NCI-H1694 (cell line): ENCODE measurements at regions not wholly inside any gene's neighbourhood (a gene's known extent, or its start where the extent isn't known, plus 50 kb on each side); places are given as distances from the start of the nearest gene placed in this dataset.

Source experiments
- DNase-seq: peaks from one replicate; lab custom pipeline; 2025; lab: John Stamatoyannopoulos, UW

DNA sequence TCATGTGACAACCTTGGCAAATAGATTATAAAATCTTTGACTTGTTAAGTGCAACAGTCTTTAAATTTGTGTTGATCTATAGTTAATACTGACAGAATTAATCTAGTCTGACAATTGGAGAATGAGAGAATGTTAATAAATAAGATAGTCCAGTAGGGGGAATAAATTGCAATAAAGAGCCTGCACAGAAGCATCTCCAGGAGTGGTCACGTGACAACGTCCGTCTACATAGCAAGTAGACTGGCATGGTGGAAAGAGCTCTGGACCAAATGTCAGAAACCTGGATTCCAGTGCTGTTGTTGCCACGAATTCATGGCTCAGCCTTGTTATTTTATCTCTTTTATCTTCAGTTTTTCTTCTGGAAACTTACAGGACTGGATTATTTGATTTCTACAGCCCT is 436.5 kb downstream of the RAB28 start:
- DNase-seq: no peak

DNA sequence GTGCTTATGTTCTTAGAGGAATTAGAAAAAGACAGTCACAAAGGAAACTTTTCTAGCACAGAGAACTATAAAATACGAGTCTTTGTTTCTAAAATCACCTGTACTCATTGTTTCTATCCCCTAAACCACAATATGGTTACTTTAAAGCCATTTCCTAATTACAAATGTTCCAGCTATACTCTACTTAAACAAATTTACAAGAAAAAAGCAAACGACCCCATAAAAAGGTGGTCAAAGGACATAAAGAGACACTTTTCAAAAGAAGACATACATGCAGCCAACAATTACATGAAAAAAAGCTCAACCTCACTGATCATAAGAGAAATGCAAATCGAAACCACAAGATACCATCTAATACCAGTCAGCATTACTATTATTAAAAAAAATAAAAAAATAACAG is 447.3 kb downstream of the RAB28 start:
- no peak for DNase-seq

DNA sequence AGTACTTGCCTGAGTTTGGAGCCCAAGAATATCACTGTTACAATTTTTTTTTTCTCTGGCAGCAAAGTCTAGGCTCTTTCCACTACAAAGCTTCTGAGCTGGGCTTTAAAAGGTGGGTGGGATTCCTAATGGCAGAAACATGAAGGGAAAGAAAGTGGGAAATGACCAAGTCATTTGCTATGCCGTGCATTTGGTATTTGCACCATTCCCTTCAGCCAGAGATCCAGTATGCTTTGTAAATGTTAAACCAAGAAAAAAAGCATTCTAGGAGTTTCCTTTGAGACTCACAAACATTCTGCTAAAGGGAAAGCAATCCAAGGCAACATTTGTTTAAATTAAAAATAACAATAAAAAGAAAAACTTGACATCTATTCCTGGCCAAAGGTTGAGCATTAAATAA is 451.2 kb downstream of the RAB28 start:
- DNase-seq: no peak

DNA sequence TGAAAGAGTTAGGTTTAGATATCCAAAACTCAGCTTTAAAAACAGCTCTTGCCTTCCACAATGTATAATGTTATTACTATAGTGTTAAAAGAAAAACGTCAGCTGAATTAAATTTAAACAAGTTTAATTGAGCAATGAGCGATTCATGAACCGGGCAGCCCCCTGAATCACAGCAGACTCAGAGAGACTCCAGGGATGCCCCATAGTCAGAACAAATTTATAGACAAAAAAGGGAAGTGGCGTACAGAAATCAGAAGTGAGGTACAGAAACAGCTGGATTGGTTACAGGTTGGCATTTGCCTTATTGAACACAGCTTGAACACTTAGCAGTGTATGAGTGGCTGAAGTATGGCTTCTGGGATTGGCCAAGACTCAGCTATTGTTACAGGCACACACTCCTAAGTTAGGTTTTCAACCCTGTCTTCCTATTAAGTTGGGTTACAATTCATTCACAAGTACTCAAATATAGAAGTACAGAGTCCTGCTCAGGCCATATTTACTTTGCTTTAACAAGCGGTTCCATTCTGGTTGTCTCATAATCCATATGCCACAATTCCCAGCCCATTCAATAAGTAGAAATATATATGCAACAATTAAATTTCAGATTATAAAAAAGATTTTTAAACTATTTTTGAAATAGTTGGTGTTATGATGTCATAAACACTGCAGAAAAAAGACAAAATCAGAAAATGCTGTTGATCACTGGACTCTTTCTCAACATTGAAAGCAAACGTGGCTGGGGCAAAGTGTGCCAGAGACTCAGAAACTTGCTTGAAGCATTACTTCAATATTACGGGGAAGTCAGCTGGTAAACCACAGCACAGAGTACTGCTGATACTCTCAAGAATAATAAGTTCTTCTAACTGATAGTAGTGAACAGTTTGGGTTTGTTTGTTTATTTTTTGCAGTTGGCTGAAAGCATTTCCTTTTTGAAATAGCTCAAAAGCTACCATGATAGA is 459.7 kb downstream of the RAB28 start:
- DNase-seq: no peak

DNA sequence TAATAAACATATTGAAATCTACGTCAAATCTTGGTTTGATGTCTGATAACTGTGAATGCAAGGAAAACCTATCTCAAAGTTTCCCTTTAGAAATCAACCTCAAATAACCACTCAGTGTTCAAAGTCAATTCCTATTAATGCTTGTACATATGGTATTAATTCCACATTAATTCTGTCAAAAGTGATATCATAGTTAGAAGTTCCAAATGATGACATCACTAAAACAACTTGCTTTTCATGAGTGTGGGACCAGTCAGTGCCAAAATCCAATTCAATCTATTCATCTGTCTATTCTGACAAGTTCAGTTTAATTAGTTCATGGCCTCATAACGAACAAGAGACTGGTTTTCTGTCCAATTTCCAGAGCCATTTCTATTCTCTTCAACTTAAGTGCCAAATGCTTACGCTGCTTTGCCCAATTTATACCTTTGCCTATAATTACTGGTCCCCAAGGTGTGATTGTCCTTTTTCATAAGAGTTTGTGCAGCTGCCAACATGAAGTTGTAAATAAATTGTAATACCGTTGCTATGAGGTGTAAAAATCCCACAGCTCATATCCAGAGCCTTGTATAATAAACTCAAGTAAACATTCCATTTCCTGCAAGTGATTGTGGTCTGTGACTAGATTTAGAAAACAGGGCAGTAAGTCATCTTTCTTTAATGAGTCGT is 476.2 kb downstream of the RAB28 start:
- DNase-seq: no peak

DNA sequence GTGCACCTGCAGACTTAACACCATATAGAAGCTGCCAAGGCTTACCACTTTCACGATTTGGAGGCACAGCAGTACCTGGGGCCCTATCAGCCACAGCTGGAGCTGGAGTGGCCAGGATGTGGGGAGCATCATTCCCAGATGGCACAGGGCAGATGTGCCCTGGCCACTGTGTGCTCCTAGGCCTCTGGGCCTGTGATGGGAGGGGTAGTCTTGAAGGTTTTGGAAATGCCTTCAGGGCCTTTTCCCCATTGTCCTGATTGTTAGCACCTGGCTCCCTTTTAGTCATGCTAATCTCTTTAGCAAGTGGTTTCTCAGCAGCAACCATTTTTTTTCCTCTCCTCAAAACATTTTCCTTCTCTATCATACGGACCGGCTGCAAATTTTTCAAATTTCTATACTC is 490.2 kb downstream of the RAB28 start:
- DNase-seq: no peak

DNA sequence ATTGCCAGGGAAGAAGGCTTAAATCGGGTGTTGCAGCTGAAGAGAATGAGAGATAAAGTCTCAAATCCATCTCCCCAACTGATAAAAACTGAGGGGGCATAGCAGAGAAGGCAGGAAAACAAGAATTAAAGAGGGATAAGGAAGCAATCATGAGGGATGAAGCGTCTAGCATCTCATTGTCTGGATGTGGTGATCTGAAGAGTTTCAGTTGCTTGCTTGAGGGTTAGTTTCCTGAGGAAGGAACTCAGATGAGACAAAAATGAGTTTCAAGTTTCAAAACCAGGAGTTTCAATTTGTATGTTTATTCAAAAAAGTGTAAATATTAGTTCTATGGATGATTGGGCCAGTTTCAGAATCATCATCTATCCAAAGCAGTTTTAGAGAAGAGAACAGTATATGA is 496.9 kb downstream of the RAB28 start:
- no peak for DNase-seq

DNA sequence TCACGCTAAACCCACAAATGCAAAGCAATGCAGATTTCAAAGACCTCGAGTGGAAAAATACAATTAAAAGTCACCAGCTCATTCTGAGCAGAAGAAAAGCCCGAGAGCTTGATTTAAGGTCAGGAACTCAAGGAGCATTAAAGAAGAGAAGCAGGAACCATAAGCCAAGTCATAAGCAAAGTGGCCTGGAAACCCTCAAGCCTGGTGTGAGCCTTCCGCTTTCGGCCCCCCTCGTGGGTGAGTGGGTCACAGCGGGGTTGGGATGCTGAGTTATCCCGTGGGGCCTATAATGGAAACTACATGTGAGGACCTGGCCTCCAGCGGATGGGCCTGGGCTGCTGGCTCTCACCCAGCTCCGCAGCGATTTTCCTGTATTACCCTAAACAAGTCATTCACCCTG is 504.3 kb downstream of the RAB28 start:
- no peak for DNase-seq

DNA sequence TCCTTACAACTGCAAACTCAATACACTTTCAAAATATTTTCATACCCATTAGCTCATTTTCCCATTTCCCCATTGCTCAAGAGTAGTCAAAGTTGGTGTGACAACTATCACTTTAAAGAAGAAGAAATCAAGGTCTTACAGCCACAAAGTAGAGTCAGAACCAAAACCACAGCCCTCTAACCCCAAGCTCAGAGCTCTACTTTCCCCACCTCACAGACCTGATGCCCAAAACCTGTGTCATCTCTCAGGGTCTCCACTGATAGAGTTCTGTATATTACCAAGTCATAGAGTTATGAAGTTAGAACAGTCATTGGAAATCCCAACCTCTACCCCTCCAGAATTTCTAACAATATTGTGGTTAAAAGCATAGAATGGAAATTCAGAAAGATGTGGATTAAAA is 505.8 kb downstream of the RAB28 start:
- no peak for DNase-seq

DNA sequence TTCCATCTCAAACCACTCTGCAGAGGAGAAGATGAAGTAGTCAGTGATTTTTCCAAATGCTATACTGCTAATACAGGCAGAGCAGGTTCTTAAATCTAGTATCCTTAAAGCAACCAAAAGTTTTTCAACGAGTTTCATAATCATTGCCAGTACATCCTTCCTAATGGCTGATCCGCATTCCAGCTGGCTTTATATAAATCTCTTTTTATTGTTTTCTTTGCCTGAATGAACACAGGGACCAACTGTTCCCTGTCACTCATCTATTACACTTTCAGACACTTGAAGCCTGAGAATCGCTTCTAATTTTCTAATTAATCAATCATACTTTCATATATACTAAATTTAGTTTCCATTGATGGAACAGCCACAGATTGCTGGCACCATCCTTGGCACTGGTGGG is 508.6 kb downstream of the RAB28 start:
- no peak for DNase-seq

DNA sequence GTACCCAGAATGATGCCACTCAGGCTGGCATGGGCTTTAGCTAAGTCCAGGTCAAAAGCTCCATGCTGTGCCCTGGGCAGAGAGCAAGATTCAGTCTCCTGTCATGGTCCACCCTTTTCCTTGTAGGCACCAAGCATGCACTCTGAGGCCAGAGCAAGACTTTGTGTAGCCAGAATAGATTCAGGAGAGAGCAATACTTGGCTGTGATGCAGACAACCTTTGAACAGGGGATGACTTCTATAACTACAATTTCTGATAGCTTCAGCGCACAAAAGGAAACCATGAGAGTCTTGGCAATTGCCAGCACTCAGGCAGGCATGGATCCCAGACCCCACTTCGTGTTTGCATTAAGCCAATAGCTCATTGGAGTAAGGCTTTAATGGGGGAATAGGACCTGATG is 510.6 kb downstream of the RAB28 start:
- no peak for DNase-seq

DNA sequence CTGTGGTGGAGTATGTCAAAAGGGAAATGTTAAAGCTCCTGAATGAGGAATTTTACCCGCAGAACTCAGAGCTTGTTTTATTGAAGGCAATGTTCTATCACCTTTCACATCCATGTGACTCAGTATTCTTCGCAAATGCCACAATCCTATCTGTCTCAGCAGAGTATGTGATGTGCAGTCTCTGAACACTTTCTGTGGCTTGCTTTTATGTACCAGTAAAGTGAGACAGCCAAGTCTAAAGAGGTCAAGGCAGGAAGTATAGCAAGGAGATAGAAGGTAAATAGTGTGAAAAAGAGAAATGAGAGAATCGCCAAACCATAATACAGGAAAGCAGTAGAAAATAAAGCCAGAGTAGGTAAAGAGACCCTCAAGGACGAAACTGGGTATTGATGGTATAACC is 515.8 kb downstream of the RAB28 start:
- DNase-seq: no peak

DNA sequence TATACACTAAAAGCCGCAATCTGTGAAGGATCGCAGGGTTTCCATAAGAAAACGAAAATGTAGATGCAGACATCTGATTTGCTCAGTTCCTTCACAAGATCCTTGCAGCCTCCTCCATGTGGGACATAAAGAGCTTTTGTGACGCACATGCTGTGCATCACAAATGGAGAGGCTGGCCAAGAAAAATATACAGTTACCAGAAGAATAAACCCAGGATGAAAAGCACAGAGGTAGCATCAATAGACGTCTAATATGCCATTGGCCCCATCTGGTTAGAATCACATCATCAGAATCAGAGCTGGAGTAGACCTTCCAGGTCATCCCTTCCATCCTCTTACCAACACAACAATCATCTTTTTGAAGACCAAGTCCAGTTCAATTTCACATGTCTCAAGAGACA is 517.4 kb downstream of the RAB28 start:
- no peak for DNase-seq

DNA sequence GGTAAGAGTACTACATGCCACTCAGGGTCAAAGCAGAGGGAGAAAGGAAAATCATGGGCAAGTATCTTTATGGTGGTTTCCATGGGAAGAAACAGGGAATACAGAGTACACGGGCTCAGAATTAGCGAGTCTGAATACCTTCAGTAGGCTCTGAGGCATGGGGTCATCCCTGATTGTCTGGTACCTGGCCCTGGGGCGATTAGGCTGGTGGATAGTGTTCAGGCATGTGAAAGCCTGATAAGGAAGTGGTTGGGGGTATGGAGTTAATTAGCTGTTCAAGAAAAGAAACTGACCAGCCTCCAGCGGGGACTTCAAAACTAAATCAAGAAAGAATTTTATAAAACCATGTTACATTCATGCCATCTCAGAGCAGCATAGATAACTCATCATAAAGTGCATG is 518.8 kb downstream of the RAB28 start:
- DNase-seq: no peak

DNA sequence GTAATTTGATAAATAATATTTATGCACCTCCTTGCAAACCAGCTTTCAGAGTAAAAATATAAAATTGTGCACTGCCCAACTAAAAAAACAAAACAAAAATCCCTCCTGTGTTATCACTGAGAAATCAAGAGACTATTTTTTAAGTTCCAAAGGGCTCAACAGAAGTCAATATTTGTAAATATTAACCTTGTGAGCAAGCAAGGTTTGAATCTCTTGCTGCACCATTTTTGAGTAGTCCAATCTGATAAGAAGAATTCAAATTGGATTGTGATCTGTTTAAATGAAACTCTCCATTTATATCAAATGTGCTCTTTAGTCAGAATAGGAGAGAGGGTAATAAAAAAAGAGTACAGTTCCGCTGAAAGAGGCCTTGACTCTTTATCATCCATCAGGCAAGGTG is 520.2 kb downstream of the RAB28 start:
- no peak for DNase-seq

DNA sequence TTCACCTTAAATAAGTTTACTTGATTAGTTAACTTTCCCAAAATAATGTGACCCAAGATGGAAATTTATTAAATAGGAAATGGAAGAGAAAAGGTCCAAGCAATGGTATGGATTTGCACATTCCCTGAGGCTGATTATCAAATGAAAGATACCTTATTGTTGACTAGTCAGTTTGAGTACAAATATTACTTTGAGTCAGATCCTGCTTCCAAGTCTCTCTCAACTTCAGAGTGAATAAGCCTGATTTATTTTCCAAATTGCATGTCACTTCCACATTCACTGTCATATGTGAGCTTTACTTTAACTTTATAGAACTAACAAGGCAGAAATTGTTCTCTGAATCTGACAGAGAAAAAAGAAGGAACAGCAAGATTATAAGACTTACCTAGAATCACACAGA is 520.8 kb downstream of the RAB28 start:
- DNase-seq: no peak

DNA sequence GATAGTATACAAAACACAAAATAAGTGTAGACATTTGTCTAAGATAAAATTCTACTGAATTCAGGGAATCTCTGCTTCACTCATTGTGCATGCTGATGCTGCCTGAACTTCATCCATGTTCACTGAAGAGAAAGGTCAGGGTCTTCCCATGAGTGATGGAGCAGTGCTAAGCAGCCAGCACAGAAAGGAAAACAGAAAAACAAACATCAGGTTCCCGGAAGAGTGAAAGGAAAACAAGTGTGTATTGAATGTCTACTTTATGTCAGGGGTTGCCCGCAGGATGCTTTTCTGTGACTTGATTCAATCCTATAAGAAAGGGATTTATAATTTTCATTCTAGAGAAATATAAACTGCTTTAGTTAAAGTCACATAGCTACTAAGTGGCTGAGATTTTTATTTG is 522.4 kb downstream of the RAB28 start:
- DNase-seq: no peak

DNA sequence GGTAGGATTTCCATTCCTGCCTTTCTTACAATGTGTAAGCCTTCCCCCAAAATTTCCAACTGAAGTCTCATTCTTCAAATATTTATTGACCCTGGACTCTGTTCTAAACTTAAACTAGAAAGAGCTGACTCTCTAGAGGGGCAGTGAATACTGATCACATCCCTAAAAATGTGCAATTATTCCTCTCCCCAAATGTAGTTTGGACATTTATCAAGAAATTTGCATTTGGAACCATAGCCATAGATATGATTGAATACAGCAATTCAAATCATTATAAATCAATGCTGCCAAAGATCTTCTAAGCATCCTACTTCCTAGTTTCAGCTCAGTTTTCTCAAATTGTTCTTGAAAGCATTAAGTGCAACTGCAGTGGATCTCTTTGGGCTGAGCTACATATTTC is 525.7 kb downstream of the RAB28 start:
- DNase-seq: no peak

DNA sequence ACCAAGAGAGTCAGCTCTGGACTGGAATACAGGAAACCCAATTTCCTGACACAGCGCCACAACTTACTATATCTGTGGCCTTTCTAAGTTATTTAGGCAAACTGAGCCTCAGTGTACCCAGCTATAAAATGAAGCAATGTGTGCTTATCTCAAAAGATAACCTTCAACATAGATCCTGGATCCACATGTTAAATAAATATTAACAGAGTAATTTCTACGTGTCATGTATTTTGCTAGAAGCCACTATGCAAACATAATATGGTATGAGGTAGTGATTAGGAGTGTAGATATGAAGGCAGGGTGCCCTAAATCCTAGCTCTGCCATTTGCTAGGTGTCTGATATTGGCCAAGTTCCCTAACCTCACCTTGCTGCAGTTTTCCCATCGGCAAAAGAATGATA is 527.0 kb downstream of the RAB28 start:
- DNase-seq: no peak

DNA sequence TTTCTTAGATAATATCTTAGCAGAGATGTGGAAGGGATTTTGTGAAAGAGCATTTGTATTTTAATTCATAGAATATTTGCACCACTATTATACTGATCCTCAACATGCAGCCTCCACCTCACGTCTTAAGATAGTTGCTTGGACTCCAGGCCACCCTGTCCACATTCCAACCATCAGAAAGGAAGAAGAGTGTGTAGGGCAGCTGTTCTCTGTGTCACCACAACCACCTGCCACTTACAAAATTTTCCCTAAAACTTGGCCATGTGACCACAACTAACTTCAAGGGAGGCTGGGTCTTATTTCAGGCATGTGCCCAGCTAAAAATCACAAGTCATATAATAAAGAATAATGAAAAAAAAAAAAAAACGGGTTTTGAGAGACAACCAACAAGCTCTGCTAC is 528.1 kb downstream of the RAB28 start:
- DNase-seq: no peak

DNA sequence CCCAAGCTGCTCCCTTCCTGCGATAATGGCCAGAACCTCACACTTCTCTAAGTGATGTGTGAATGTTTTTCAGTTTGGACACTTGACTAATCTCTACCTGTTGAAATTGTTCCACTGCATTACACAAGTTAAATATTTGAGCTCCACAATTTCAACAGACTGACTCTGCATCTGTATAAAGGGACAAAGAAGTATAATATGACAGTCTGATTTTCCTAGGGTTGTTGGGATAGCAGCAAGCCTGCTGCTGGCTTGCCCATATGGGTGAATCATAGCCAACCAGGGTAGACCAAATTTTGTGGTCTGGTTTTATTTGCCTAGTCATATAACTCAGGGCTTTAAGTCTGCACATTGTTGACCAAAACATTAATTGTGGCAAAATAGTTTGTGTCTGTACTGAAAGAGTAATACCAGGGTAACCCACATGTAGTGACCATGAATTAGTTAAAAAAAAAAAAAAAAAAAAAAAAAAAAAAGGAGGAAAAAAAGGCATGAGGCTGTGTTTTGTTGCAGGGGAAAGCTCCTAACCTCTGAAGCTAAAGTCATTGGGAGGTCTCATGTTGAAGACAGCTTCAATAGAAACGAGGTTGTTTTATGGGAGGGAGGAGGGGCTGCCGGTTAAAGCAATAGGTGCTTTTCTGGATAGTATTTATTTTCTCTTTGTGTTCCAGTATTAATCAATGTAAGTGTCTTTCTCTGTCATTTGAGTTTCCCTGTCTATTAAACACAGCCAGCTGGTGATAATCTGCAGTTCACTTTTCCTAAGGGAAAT is 534.2 kb downstream of the RAB28 start:
- no peak for DNase-seq

DNA sequence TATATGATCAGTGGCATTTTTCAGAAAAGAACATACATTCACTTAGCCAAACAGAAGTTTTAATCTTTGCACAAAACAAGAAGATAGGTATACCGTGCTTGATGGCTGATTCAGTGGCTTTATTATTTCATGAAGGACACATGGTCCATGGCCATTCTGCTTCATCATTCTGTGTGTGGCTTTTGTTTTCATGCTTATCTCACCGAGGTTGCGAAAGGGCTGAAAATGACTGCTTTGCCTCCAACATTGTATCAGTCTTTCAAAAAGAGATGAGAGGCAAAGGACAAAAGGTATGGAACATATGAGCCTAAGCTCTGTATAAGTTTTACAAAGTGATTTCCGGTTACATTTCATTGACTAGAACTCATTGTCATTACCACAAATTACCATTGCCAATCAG is 541.1 kb downstream of the RAB28 start:
- no peak for DNase-seq

DNA sequence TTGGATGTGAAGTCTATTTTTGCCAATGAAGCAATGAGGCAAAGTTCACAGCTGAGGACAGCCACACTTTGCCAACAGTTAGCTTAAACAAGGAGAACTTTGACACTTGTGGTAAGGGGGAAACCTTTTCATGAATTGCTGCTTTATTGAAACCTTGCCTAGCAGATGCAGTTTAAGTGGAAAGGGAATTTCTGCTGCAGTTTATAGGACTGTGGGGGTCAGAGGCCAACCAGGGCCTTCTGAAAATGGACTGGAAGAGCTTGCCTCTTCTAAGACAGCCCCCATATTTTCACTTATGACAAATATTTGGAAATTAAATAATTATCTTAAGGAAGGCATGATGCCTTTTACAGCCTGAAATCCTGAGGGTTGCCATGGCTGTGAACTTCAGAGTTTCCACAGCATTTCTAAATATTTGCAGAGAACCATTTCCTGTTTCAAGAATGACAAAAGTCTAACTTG is 550.3 kb downstream of the RAB28 start:
- no peak for DNase-seq
